ENCODE measurements at regions not wholly inside any gene's neighbourhood (a gene's known extent, or its start where the extent isn't known, plus 50 kb on each side); places are given as distances from the start of the nearest gene placed in this dataset.

DNA sequence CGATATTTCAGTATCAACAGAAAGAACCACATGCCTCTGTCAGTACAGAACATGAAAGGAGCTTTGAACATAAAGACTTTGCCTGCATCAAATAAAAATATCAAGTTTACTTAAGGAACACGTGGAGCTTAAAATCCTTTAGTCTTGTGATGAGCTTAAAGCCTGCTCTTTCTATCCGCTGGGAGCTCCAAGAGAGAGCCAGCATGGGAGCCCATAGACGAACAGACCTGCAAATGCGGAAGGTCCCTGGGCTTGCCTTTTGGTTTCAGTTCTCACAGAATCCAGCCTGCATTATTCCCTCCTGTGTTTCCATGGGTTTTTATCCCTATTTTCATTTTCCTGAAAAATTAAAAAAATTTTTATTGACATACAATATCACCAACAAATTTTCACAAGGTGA, 530.6 kb upstream of the RGMA start:
- TF ChIP-seq, protein P1, sequence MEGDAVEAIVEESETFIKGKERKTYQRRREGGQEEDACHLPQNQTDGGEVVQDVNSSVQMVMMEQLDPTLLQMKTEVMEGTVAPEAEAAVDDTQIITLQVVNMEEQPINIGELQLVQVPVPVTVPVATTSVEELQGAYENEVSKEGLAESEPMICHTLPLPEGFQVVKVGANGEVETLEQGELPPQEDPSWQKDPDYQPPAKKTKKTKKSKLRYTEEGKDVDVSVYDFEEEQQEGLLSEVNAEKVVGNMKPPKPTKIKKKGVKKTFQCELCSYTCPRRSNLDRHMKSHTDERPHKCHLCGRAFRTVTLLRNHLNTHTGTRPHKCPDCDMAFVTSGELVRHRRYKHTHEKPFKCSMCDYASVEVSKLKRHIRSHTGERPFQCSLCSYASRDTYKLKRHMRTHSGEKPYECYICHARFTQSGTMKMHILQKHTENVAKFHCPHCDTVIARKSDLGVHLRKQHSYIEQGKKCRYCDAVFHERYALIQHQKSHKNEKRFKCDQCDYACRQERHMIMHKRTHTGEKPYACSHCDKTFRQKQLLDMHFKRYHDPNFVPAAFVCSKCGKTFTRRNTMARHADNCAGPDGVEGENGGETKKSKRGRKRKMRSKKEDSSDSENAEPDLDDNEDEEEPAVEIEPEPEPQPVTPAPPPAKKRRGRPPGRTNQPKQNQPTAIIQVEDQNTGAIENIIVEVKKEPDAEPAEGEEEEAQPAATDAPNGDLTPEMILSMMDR (conservative IDR thresholded peaks at IDR 0.05; ENCODE audit: low read depth, low read length), result no peak
- H3K4me3 ChIP-seq (ENCODE audit: low read depth, low read length), result no peak overlapping the region
- DNase-seq (ENCODE audit: low read depth), result no peak

DNA sequence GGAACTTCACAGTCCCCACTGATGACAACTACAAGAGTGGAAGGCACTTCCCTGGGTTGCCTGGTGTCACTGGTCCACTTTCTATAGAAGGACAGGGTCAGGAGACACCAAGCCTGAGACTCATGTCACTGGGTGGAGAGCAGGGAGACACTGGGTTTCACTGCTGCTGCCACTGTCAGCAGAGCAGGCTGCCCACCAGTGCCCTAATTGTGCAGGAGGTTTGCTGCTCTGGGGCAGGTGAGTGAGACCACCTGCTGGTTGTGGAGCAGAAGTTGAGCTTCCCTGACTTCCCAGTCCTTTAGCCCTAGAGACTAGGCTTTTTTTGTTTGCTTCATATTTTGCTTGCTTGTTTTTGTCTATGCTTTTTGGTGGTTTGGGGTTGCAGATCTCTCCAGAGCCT, 528.4 kb upstream of the RGMA start:
- no peak overlapping the region for H3K4me3 ChIP-seq (ENCODE audit: low read depth, low read length)
- no peak for DNase-seq (ENCODE audit: low read depth)
- TF ChIP-seq, protein P1 (conservative IDR thresholded peaks at IDR 0.05; ENCODE audit: low read depth, low read length), result peak; percentile 37

DNA sequence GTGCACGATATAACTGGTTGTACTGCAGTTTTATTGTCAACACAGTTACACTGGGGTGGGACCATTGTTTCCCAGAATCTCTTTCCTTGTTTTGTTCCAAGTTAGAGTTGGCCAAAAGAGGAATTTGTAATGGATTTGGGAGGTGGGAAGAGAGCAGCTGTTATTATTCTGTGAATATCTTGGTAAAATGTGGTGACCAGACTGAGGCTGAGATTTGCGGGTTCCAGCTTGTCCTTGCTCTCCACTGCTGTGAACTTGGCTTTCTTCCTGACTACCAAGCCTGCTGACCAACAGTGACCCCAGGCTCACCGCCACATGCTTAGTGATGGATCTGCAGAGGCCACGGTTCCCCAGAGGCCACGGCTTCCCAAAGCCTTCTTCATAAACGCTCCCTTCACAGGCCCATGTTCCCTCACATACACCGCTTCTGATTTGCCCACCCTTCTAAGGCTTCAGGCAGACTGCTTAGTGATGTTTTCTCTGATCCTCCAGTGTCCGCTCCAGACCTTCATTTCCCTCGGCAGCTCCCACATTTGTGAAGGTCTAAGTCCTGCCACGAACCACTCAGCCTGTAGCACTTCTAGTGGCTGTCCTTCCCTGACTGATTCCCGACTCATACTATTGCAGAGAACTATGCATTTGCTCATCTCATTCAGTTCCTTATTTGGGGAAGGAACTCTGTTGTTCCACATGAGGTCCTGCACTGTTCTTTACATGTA, 525.5 kb upstream of the RGMA start:
- DNase-seq (ENCODE audit: low read depth), result no peak
- TF ChIP-seq, protein P1 (conservative IDR thresholded peaks at IDR 0.05; ENCODE audit: low read depth, low read length), result no peak
- no peak overlapping the region for H3K4me3 ChIP-seq (ENCODE audit: low read depth, low read length)

DNA sequence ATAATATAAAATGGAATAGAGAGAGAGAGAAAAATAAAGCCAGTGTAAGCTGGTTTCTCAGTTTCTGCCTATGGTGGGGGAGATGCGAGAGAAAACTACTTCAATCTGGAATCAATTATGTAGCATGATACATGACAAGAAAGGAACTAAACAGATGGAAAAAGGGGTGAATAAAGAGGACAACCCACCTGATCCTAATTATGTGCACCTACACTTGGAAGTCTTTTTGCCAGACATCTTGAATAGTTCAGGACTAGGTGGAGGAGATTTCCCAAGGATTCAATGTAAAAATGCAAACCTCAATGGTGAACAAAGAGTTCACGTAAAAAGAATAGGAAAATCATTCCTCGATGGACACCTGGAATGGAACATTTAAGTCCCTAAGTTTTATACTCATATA, 524.4 kb upstream of the RGMA start:
- no peak overlapping the region for H3K4me3 ChIP-seq (ENCODE audit: low read depth, low read length)
- DNase-seq (ENCODE audit: low read depth), result no peak
- TF ChIP-seq, protein P1 (conservative IDR thresholded peaks at IDR 0.05; ENCODE audit: low read depth, low read length), result no peak

DNA sequence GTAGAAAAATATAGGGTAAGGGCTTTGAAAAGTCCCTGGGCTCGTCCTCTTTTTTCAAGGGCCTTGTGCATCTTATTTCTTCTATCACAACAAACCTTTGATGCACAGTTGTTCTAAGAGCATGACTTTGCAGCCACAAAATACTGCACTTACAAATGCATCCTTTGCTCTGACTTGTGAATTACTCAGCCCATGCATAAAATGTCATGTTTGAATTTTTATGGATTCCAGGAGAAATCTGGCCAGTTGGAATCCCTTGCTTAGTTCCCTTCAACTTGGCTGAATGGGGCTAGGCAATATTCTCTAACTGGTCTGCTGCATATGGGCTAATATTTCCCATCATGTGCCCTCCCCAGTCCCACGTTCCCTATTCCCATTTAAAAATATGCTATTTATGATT, 523.9 kb upstream of the RGMA start:
- DNase-seq (ENCODE audit: low read depth), result no peak
- TF ChIP-seq, protein P1 (conservative IDR thresholded peaks at IDR 0.05; ENCODE audit: low read depth, low read length), result no peak
- H3K4me3 ChIP-seq (ENCODE audit: low read depth, low read length), result no peak overlapping the region

DNA sequence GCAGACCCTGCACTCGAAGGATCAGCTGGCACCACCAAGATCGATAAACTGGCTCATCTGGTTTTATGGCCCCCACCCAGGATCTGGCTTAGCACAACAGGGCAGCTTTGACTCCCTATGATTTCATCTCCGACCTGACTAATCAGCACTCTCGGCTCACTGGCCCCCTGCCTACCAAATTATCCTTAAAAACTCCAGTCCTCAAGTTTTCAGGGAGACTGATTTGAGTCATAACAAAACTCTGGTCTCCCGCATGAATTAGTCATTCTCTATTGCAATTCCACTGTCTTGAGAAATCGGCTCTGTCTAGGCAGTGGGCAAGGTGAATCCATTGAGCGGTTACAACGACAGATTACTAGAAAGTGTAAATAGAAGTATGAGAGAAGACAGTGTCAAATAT, 521.9 kb upstream of the RGMA start:
- no peak overlapping the region for H3K4me3 ChIP-seq (ENCODE audit: low read depth, low read length)
- DNase-seq (ENCODE audit: low read depth), result no peak
- TF ChIP-seq, protein P1 (conservative IDR thresholded peaks at IDR 0.05; ENCODE audit: low read depth, low read length), result no peak

DNA sequence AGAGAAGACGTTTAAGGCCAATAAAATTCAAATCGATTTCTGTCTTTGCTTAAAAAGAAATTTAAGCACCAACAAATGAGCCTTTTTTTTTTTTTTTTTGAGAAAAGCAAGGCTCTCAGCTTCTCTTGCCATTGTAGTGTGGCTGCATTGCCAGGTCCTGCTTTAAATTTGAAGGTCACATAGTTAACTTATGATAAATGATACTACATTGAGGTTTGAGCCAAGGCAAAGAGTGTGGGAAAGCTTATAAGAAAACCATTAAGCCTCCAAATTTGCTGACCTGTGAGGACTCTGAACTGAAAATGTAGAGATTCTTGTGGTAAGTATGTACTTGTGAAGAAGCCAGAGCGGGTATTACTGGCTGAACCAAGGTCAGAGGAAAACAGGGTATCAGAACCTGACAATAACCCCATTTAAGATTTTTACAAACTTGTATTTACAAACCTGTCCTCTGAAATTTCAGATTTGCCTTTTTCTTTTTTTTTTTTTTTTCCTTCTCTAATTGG, 519.7 kb upstream of the RGMA start:
- no peak overlapping the region for H3K4me3 ChIP-seq (ENCODE audit: low read depth, low read length)
- TF ChIP-seq, protein P1 (conservative IDR thresholded peaks at IDR 0.05; ENCODE audit: low read depth, low read length), result no peak
- DNase-seq (ENCODE audit: low read depth), result no peak

All from epithelial cell of proximal tubule (primary cell).